Progenitor cell of endocrine pancreas (in vitro differentiated cells): ENCODE measurements at regions not wholly inside any gene's neighbourhood (a gene's known extent, or its start where the extent isn't known, plus 50 kb on each side); places are given as distances from the start of the nearest gene placed in this dataset.

Experiments
- DNase-seq: peaks from one replicate; pipeline ENCODE4 v3.0.0; 2021; ENCODE audit warnings: low spot score; ENCODE audit not compliant: unreplicated experiment
- H3K27ac Mint-ChIP-seq: 2 replicates; pipeline ENCODE4 v1.8.0; 2021; ENCODE audit warnings: mild to moderate bottlenecking, moderate library complexity, mixed read lengths
- H3K27me3 Mint-ChIP-seq: 2 replicates; pipeline ENCODE4 v1.8.0; 2021; ENCODE audit warnings: mixed read lengths
- H3K36me3 Mint-ChIP-seq: 2 replicates; pipeline ENCODE4 v1.8.0; 2022; ENCODE audit warnings: mixed read lengths; ENCODE audit not compliant: insufficient read depth
- H3K4me1 Mint-ChIP-seq: 2 replicates; pipeline ENCODE4 v1.8.0; 2021; ENCODE audit warnings: low read depth, mixed read lengths
- H3K4me3 Mint-ChIP-seq: 2 replicates; pipeline ENCODE4 v1.8.0; 2021; ENCODE audit warnings: low read depth, mild to moderate bottlenecking, moderate library complexity, mixed read lengths
- H3K9me3 Mint-ChIP-seq: 2 replicates; pipeline ENCODE4 v1.8.0; 2021; ENCODE audit warnings: low read depth, mixed read lengths
- CTCF ChIP-seq: fragments of 200-600 bp; sonication (generic); IDR thresholded peaks from one replicate; pipeline ENCODE4 v1.5.0; 2021; ENCODE audit warnings: antibody characterized with exemption, mild to moderate bottlenecking; ENCODE audit not compliant: unreplicated experiment

DNA sequence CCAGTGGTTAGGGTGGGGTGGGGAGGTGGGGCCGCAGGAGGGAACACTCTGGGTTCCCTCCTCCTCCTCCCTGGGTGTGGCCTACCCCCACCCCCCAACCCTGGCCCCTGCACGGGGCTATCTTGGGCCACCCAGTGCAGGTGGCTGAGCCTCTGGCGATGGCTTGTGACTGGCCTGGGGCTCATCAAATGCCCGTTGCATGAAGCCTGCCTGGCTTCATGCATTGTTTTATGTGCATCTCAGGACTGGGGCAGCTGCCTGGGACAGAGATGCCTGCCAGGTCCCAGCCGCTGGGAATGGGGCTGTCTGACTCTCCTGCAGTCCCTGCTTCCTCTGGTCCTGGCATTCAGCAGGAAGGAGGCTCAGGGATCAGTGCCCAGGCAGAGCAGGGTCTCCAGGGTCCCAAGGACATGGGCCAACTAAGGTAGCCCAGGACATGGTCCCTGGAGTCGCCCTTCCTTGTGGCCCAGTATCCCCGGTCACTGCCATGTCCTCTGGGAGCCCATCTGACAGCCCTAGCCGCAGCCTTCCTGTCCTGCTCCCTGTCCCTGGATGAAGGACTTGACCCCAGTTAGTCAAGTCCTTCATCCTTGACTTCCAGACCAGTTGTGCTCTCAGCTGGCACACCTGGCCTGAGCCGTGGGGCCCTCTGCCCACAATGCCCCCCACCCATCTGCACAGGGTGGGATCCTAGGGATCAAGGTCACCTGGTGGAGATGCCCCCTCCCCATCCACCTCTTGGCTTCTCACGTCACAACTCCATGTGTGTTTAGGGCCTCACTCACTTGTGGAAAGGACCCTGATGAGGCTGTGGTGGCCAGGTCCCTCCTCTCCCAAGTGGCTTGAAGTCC, 112.1 kb upstream of the FGF3 start:
- H3K36me3 Mint-ChIP-seq: no peaks in the 10 kb centered on the region
- peaks cover 20% of the 10 kb centered on the region for H3K27me3 Mint-ChIP-seq
- peaks cover 9% of the 10 kb centered on the region for H3K4me1 Mint-ChIP-seq
- no peak overlapping the region for H3K27ac Mint-ChIP-seq
- DNase-seq: no peak
- no peak for TF ChIP-seq CTCF
- no peaks in the 10 kb centered on the region for H3K9me3 Mint-ChIP-seq
- no peak overlapping the region for H3K4me3 Mint-ChIP-seq

- no peak for TF ChIP-seq CTCF
- DNase-seq: no peak
- Mint-ChIP-seq H3K36me3 (no peaks in the 10 kb centered on the region), H3K9me3 (no peaks in the 10 kb centered on the region), H3K4me3 (no peak overlapping the region), H3K27me3 (peaks cover 15% of the 10 kb centered on the region), H3K27ac (no peak overlapping the region), H3K4me1 (peaks cover 9% of the 10 kb centered on the region)
These were observed 113.0 kb upstream of the FGF3 start for GRCh38 chr11:69931994-69932910.

GRCh38 chr11:69934861-69935494, 115.8 kb upstream of the FGF3 start:
- TF ChIP-seq CTCF: no peak
- H3K9me3 Mint-ChIP-seq: no peaks in the 10 kb centered on the region
- H3K36me3 Mint-ChIP-seq: no peaks in the 10 kb centered on the region
- H3K27ac Mint-ChIP-seq: no peak overlapping the region
- no peak for DNase-seq
- peaks cover 5% of the 10 kb centered on the region for H3K27me3 Mint-ChIP-seq
- no peak overlapping the region for H3K4me3 Mint-ChIP-seq
- H3K4me1 Mint-ChIP-seq: peaks cover 19% of the 10 kb centered on the region

GRCh38 chr11:69935941-69936505, 116.8 kb upstream of the FGF3 start:
- no peak for DNase-seq
- Mint-ChIP-seq H3K36me3 (no peaks in the 10 kb centered on the region), H3K4me1 (peaks cover 27% of the 10 kb centered on the region), H3K9me3 (no peaks in the 10 kb centered on the region), H3K27ac (no peak overlapping the region), H3K27me3 (peaks cover 5% of the 10 kb centered on the region), H3K4me3 (no peak overlapping the region)
- TF ChIP-seq CTCF: no peak

DNA sequence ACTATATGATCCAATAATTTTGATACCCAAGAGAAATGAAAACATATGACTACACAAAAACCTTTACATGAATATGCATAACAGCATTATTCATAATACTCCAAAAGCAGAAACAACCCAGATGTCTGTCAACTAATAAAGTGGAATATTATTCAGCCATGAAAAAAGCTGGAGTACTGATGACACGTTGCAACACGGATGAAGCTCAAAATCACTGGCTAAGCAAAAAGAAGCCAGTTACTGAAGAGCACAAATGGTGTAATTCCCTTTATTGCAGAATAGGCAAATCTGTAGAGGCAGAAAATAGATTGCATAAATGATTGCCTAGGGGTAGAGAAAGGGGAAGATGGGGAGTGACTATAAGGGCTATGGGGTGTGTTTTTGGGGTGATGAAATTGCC, 117.6 kb upstream of the FGF3 start:
- H3K27me3 Mint-ChIP-seq: peaks cover 5% of the 10 kb centered on the region
- peaks cover 27% of the 10 kb centered on the region for H3K4me1 Mint-ChIP-seq
- no peak for TF ChIP-seq CTCF
- no peaks in the 10 kb centered on the region for H3K9me3 Mint-ChIP-seq
- no peak overlapping the region for H3K4me3 Mint-ChIP-seq
- H3K27ac Mint-ChIP-seq: no peak overlapping the region
- H3K36me3 Mint-ChIP-seq: no peaks in the 10 kb centered on the region
- no peak for DNase-seq
